Activated CD8-positive, alpha-beta memory T cell treated with anti-CD3 and anti-CD28 coated beads for 4 hours (primary cell): ENCODE measurements at regions not wholly inside any gene's neighbourhood (a gene's known extent, or its start where the extent isn't known, plus 50 kb on each side); places are given as distances from the start of the nearest gene placed in this dataset.
A peak's percentile ranks its signal among the peaks of the same experiment; 100 is the strongest.

Source experiments
- DNase-seq, 2 donors: peaks; one replicate each; pipeline ENCODE4 v3.0.0-alpha.2; 2020; ENCODE audit warnings: low read depth in 2 of 2

DNA sequence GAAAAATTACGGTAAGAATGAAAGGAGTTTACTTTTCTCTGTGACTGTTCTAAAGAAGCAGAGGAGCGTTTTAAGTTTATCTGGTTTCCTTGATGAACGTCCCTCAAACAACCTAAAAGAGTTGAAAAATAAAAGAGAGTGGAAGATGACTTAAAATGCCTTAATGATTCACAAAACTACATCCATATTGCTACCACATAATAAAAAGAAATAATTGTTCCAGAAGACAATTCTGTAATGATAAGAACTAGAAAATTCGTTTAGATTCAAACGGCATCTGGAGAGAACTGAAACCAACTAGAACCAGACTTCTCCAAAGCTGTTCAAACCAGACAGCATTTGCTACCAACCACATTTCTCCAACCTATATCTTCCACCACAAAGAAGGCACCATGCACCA lies 68.1 kb downstream of the TEKT4 start:
- DNase-seq: no peak

DNA sequence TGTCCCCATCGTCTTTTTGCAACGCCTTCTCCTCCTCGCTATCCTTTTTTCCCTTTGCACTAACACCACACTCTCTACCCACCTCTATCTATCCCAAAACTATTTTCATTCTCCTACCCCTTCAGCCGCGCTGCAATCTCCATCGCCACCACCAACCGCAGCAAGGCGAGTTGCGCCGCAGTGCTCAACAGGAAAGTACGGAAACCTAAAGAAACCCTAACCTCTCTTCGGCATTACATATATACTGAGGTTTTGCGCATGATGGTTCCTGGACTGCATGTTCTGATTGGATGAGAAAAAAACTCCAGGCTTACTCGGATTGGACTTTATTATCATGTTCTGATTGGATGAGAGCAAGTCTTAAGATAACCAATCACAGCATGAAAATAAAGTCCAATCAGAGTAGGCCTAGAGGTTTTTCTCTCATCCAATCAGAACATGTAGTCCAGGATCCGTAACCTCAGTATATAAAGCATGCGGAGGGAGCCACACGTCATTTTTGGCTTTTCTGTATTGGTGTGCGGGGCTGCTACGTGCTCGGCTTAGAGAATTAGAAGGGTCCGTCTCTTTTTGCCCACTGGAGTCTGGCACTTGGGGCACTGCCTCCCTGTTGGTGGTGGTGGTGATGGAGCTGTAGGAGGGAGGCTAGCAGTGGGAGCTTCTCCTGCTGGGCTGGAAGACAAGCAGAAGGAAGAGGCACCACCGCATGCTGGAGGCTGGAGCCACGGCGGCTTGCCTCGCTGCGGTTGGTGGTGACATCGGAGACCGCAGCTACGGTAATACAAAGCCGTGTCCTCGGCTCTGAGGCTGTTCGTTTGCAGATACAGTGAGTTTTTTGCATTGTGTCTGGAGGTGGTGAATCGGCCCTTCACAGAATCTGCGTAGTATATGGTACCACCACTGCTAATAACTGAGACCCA lies 76.1 kb downstream of the TEKT4 start:
- DNase-seq: no peak

DNA sequence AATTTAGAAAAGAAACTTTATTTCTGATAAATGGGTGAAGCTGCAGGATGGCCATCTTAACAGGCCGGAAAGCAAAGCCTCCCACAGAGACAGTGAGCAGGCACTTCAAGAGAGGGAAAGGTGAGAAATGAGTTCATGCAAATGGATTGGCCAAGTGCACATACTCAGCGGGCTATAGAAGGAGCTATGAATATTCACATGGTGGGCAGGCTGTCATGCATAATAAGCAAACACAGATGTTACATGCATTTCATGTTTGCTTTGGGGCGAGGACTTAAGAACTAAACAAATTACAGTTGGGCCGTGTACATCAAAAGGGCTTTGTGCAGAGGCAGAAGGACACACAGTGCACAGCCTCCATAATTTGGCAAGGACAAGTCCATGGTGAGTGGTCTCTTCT lies 69.8 kb upstream of the MAL start:
- no peak for DNase-seq

DNA sequence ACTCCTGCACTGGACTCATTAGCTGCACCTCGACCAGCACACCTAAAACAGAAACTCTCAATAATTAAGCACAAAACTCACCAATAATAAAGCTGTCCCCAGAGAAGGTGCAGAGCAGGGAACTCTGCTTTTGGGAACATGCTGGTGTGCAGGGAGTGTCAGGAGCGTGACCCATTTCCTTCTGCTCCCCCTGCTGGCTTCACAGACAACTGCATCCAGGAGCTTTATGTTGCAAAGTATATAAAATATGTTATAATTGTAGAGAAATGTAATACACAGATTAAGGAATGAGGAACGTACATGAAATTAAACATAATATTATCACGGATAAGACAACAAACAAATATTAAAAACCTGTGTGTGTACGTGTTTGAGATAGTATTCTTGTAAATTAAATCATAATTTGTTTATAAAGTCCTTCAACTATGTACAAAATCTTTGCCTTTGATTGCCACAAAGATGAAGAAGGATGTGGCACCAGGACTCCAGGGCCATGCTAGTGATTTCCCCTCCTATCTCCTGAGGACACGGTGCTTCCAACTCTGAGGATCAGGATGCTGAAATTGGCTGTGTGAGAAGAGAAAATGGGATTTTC lies 68.6 kb upstream of the MAL start:
- DNase-seq: peak in 1 of 2 donors; percentile 4

DNA sequence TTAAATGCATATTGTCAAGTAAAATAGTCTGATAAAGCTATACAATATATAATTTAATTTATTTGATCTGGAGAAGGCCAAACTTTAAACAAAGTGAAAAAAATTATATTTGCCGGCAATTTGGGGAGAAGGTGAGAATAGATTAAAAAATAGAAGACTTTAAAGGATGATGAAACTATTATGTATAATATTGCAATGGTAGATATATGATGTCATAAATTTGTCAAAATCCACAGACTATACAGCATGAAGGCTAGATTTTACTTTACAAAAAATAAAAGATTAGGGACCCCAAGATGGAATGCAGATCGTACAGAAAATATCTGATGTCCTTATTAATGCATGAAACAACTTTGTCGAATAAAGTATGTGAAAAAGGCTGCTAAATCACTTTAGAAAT lies 67.3 kb upstream of the MAL start:
- no peak for DNase-seq

DNA sequence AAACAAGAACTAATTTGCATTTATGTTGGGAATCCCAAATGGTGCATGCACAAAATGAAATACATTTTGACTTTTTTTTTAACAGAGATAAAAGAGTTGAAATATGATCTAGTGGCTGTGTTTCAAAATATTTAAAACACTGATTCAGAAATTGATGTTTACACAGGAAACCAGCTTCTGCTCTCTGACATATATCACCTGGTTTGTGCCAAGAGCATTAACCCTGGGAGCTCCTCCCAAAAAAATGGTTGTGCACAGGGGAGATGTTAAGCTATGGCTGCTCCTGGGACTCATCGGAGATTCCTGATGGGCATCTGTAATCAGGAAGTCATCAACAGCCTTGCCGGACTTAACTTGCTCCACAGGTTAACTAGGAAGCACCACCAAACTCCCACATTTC lies 65.2 kb upstream of the MAL start:
- DNase-seq: no peak

DNA sequence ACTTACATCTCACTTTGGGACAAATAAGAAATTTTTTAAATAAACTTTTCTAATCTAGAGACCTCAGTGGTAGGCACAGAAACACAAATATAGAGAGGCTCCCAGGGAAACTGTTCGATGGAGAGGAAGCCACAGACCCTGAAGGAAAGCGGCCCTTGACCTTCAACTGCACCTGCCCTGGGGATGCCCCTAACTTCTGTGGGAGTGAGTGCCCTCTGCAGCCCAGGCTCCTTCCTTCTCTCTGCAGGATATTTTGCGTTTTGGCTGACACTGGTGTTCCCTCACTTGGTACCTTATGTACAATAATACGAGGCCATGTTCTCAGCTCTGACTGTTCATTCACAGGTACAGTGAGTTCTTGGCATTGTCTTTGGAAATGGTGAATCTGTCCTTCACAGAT lies 64.8 kb upstream of the MAL start:
- DNase-seq: no peak

DNA sequence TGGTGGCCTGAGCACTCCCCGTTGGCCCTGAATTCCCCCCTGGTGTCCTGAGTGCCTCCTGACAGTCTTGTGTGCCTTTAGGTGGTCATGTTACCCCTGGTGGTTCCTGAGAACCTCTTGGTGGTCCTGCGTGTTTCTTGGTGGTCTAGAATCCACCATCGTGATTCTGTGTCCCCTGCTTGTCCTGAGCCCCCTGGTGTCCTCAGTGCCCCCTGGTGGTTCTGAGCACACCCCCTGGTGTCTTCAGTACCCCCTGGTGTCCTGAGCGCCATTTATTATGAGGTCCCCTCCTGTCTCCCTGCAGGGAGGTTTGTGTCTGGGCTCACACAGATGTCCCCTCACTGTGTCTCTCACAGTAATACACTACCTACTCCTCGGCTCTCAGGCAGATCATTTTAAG lies 61.3 kb upstream of the MAL start:
- DNase-seq: no peak

DNA sequence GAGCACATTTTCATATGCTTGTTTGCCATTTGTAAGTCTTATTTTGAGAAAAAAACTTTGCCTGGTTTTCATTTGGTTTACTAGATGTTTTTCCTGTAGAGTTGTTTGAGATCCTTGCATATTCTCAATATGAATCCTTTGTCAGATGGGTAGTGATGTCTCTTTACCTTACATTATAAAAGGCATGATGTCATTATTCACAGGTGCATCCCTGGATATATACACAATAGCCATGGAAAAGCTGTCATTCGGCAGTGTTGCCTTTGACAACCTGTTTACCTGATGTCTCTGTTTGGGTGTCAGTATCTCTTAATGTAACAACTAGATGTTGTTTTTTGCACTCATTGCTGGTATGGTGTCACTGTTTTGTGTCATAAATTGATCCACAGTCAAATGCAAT lies 58.8 kb upstream of the MAL start:
- no peak for DNase-seq

DNA sequence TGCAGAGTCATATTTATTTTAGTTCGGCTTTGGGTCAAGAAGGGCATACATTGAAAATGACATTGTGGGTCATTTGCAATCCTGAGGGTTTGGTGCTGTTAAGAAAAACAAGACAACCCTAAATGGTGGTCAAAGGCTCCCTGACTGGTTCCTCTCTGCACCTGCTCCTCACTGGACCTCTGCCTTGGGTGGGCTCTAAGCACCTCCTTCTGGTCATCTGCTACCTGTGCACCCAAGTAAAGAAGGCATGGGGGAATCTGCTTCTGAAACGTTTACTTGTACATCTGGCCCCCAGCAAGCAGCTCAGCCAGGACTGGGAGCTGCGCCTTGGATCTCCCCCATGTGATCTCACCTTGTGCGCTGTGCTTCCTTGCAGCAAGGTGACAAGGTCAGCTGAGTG lies 55.2 kb upstream of the MAL start:
- DNase-seq: no peak
